ENCODE measurements at regions not wholly inside any gene's neighbourhood (a gene's known extent, or its start where the extent isn't known, plus 50 kb on each side); places are given as distances from the start of the nearest gene placed in this dataset.

DNA sequence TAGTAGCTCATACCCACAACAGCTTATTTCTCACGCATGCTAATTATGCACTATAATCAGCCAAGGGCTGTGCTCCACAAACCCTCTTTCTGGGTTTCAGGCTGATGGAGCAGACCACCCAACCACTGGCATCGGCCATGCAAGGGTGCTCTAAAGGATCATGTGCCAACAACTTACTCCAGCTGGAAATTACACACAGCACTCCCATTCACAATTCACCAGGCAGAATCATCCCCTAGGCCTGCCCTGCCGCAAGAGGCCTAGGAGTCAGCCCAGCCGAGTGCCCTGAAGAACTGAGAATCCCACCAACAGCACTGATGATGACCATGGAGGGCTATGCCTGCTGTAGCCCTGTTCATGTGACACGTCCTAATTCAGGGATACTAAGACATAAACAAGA, 216.2 kb upstream of the CHRNA7 start:
- DNase-seq (no peak), ATAC-seq (ENCODE audit: low read depth) (no peak)
- Mint-ChIP-seq H3K27ac (no peak overlapping the region), H3K4me1 (no peaks in the 10 kb centered on the region), H3K4me3 (no peak overlapping the region), H3K27me3 (no peaks in the 10 kb centered on the region), H3K36me3 (ENCODE audit: low read depth) (no peaks in the 10 kb centered on the region), H3K9me3 (peaks cover 2% of the 10 kb centered on the region)
- ChIA-PET CTCF (no interaction called here), POLR2A (no interaction called here)
- TF ChIP-seq, protein P1, sequence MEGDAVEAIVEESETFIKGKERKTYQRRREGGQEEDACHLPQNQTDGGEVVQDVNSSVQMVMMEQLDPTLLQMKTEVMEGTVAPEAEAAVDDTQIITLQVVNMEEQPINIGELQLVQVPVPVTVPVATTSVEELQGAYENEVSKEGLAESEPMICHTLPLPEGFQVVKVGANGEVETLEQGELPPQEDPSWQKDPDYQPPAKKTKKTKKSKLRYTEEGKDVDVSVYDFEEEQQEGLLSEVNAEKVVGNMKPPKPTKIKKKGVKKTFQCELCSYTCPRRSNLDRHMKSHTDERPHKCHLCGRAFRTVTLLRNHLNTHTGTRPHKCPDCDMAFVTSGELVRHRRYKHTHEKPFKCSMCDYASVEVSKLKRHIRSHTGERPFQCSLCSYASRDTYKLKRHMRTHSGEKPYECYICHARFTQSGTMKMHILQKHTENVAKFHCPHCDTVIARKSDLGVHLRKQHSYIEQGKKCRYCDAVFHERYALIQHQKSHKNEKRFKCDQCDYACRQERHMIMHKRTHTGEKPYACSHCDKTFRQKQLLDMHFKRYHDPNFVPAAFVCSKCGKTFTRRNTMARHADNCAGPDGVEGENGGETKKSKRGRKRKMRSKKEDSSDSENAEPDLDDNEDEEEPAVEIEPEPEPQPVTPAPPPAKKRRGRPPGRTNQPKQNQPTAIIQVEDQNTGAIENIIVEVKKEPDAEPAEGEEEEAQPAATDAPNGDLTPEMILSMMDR (IDR thresholded peaks at IDR 0.05): no peak
- intact Hi-C loops (cut with micrococcal nuclease): no loop called here

DNA sequence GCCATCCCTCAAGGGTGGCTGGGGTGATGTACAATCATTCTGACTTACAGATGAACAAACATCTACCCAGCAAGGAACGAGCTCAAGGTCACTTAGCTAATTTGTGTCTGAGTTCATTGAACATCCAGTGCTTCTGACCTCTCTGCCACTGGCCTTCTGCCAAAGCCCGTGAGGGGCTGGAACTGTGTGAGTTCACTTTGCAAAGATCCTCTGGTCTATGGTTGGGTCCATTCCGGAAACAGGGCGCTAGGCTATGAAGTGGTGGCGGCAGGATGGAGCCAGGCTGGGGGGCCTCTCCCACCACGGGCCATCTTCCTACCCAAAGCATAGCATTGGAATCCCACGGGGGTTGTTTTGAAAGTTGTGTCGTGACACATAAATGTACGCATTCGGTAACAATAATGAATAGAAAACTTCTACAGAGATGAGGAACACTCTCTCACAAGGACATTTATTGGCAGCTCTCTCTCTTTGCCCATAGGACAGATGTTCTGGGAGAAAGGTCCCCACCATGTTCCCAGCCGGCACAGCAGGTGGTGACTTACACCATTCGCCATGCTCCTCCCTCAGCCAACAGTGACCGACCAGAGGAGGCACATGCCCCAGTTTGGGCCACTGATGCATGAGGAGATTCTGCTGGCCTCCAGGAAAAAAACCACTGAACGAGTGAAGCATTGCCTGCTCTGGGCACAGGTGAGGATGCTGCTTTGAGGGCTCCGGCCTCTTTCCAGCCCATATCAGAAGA, 214.7 kb upstream of the CHRNA7 start:
- ATAC-seq (ENCODE audit: low read depth): no peak
- H3K4me3 Mint-ChIP-seq: no peak overlapping the region
- POLR2A ChIA-PET: no interaction called here

DNA sequence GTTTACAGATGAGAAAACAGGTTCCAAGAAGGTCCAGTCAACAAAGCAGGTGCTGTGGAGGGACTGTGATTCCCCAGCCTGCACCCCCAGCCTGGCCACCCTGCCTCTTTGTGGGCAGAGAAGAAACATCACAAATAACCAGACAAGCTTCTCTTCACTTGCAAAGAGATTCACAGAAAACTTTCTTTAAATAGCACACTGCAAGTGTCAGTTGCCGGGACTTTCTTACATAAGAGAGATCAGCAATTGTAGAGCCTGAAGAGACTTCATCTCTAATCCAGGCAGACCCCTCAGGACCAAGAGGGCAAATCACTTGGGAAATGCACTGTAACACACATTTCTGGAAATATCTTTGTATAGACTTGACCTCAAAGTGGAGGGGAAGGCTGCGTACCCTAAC, 207.9 kb upstream of the CHRNA7 start:
- TF ChIP-seq, protein P1 (IDR thresholded peaks at IDR 0.05): no peak
- H3K4me3 Mint-ChIP-seq: no peak overlapping the region
- POLR2A ChIA-PET: no interaction called here
- no peaks in the 10 kb centered on the region for H3K4me1 Mint-ChIP-seq
- DNase-seq: no peak
- CTCF ChIA-PET: no interaction called here
- H3K27ac Mint-ChIP-seq: no peak overlapping the region
- ATAC-seq (ENCODE audit: low read depth): no peak
- peaks cover 4% of the 10 kb centered on the region for H3K27me3 Mint-ChIP-seq
- H3K36me3 Mint-ChIP-seq (ENCODE audit: low read depth): no peaks in the 10 kb centered on the region
- intact Hi-C loops (cut with micrococcal nuclease): no loop called here
- H3K9me3 Mint-ChIP-seq: no peaks in the 10 kb centered on the region

More for the DNA sequence above, 214.7 kb upstream of the CHRNA7 start:
- Mint-ChIP-seq H3K4me1 (no peaks in the 10 kb centered on the region), H3K27ac (no peak overlapping the region), H3K27me3 (peaks cover 2% of the 10 kb centered on the region), H3K9me3 (no peaks in the 10 kb centered on the region), H3K36me3 (ENCODE audit: low read depth) (no peaks in the 10 kb centered on the region)
- no peak for DNase-seq
- TF ChIP-seq, protein P1 (IDR thresholded peaks at IDR 0.05): no peak
- intact Hi-C loops (cut with micrococcal nuclease): no loop called here
- CTCF ChIA-PET: no interaction called here

DNA sequence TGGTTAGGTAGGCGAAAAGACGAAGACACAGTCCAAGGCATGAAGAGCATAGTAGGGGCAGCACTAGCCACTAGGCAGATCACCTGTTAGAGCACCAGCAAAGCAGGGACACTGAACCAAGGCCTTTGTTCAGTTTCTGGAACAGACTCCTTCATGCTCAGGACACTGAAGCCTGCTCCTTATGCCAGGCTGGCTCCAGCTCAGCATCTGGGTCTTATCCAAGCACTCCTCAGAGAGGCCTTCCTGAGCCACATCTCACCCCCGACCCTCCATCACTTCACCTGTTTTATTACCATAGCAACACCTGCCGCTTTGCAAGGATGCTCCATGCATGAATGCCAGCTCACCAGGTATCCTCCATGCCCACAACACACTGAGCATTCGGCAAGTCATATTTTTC, 206.3 kb upstream of the CHRNA7 start:
- no peaks in the 10 kb centered on the region for H3K9me3 Mint-ChIP-seq
- H3K27ac Mint-ChIP-seq: no peak overlapping the region
- H3K27me3 Mint-ChIP-seq: peaks cover 4% of the 10 kb centered on the region
- no peak for ATAC-seq (ENCODE audit: low read depth)
- ChIA-PET CTCF (no interaction called here), POLR2A (no interaction called here)
- intact Hi-C loops (cut with micrococcal nuclease): no loop called here
- TF ChIP-seq, protein P1 (IDR thresholded peaks at IDR 0.05): no peak
- H3K4me3 Mint-ChIP-seq: no peak overlapping the region
- no peak for DNase-seq
- no peaks in the 10 kb centered on the region for H3K4me1 Mint-ChIP-seq
- H3K36me3 Mint-ChIP-seq (ENCODE audit: low read depth): no peaks in the 10 kb centered on the region

DNA sequence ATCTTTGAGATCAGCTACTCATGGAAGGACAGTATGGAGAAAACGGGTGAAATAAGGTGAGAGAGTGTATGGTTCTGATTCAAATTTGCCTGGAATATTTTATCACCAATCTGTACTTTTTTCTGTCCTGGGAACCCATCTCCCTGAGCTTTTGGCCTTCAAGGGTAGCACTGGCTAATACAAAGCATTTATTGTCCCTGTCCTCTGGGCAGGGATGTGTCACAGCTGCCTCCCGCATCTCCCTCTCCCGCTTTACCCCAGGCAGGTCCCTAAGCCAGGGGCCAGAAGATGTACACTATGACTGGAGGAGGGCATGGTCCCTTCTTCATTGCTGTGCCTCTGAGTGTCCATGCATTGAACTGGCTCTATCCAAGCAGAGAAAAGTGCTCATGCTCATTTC, 201.7 kb upstream of the CHRNA7 start:
- Mint-ChIP-seq H3K27me3 (no peaks in the 10 kb centered on the region), H3K36me3 (ENCODE audit: low read depth) (no peaks in the 10 kb centered on the region), H3K27ac (no peak overlapping the region), H3K4me3 (no peak overlapping the region), H3K4me1 (no peaks in the 10 kb centered on the region), H3K9me3 (no peaks in the 10 kb centered on the region)
- TF ChIP-seq, protein P1 (IDR thresholded peaks at IDR 0.05): no peak
- ATAC-seq (ENCODE audit: low read depth): no peak
- intact Hi-C loops (cut with micrococcal nuclease): no loop called here
- CTCF ChIA-PET: no interaction called here
- POLR2A ChIA-PET: no interaction called here
- no peak for DNase-seq

Measured in activated B cell treated with CpG ODN at 0.5 μM for 24 hours (primary cell).